ENCODE measurements at regions not wholly inside any gene's neighbourhood (a gene's known extent, or its start where the extent isn't known, plus 50 kb on each side); places are given as distances from the start of the nearest gene placed in this dataset.
"Not testable (repeated sequence)": the region's sequence is repeated elsewhere in the genome, so short reads cannot be mapped to it uniquely, and the experiment has no call there.

GRCh38 chr1:194968916-194969315 is 1639.3 kb downstream of the KCNT2 start:
- DNase-seq (ENCODE audit: low read depth in 1 of 2, low spot score in 1 of 2) = no peak

DNA sequence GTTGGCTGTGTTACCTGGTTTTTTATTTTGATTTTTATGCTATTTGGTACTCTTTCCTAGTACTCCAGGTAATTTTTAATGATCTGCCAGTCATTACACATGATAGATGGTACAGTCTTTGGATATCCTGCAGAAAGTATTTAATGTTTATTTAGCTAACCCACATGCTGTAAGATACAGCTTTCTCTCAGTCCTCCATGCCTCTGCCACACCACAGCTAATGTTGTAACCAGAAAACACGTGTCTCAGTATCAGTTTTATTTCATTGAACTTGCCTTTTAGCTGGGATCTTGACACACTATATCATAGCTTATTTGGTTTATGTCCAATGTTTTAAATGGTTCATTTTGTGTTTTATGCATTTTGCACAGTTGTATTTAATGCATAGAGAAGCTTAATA is 1648.4 kb downstream of the KCNT2 start:
- no peak for DNase-seq (ENCODE audit: low read depth in 1 of 2, low spot score in 1 of 2)

- no peak for DNase-seq (ENCODE audit: low read depth in 1 of 2, low spot score in 1 of 2)
Observed at GRCh38 chr1:194952171-194952570, 1656.1 kb downstream of the KCNT2 start.

DNA sequence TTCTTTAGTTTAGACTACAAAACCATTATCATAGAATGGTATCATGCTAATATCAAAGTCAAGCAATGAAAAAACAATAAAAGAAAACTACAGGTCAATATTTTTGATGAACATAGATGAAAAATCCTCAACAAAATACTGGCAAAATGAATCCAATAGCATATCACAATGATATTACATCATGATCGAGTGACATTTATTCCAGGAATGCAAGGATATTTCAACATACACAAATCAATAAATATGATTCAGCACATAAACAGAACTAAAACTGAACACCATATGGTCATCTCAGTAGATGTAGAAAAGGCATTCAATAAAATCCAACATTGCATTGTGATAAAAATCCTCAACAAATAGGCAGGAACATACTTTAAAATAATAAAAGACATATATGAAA is 1657.7 kb downstream of the KCNT2 start:
- no peak for DNase-seq (ENCODE audit: low read depth in 1 of 2, low spot score in 1 of 2)

GRCh38 chr1:194940336-194941030 is 1667.8 kb downstream of the KCNT2 start:
- DNase-seq (ENCODE audit: low read depth in 1 of 2, low spot score in 1 of 2) = no peak

DNA sequence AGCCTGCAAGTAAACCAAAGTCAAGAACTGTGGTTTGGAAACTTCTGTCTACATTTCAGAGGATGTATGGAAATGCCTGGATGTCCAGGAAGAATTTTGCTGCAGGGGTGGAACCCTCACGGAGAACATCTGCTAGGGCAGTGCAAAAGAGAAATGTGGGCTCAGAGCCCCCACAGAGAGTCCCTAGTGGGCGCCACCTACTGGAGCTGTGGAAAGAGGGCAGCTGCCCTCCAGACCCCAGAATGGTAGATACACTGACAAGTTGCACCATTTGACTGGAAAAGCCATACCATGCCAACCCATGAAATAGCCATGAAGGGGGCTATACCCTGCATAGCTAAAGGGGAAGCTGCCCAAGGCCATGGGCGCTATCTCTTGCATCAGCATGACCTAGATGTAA is 1672.4 kb downstream of the KCNT2 start:
- no peak for DNase-seq (ENCODE audit: low read depth in 1 of 2, low spot score in 1 of 2)

DNA sequence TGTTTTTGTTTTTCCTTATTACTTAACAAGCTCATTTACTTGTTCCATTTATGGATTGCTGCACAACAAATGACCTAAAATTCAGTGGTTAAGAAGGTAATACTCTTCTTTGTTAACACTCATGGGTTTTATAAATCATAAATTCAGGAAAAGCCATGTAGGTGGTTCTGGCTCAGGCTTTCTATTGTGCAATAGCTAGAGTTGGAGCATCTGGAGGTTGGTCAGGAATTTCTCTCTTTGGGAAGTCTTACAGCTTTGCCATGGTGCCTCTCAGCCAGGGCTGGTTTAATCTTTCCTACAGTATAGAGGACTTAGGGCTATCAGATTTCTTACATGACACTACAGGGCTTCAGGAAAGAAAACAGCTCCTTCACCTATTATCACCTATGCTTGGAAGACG is 1677.1 kb downstream of the KCNT2 start:
- no peak for DNase-seq (ENCODE audit: low read depth in 1 of 2, low spot score in 1 of 2)

DNA sequence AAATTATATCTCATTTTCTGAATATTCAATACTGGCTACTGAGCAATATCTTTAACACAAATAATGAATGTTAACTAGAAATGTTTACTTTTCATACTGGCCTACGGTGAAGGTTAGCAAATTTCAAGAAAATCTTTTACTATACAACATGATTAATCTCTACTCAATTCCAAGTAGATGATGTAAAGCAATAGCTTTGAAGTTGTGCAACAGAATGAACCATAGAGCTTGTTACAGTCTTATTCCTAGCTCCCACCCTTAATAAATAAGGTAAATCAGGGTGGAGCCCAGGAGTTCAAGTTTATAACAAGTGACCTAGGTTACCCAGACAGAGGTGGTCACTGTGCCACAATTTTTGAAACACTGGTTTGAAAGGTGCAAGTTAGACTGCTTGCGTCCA is 1678.1 kb downstream of the KCNT2 start:
- no peak for DNase-seq (ENCODE audit: low read depth in 1 of 2, low spot score in 1 of 2)

DNA sequence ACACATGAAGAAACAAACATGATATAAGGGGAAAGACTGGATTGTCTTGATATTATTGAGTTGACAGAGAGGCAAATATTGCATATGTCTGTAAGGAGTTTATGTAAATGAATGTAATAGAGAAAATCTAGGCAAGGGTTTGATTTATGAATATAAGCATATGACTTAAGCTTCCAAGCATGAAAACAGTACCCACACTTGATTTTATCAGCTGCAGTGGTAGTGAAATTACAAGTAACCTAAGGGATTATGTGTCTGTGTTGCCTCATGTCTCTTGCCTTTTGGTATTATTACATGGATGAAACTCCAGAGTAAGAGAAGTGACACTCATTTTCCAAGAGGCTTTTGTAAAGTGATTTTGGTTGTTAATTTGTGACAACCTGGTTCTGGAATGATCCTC is 1678.9 kb downstream of the KCNT2 start:
- DNase-seq (ENCODE audit: low read depth in 1 of 2, low spot score in 1 of 2) = no peak

DNA sequence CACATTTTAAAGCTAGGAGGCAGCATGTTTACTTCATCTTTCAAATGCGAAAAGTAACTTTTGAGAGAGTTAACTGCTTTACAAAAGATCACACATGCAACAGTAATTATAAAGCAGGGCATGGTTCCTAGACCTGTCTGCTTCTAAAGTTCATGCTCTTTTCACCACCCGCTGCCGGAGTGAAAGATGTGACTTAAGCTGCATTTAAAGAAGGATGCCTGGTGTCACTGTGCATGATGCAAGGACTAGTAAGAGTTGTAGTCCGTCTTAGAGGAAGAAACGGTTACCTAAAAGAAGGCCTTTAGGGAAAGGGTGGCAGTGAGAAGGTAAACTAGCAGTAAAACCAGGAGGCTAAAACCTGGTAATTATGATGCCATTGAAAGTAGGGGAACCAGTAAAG is 1689.1 kb downstream of the KCNT2 start:
- DNase-seq (ENCODE audit: low read depth in 1 of 2, low spot score in 1 of 2) = no peak

DNA sequence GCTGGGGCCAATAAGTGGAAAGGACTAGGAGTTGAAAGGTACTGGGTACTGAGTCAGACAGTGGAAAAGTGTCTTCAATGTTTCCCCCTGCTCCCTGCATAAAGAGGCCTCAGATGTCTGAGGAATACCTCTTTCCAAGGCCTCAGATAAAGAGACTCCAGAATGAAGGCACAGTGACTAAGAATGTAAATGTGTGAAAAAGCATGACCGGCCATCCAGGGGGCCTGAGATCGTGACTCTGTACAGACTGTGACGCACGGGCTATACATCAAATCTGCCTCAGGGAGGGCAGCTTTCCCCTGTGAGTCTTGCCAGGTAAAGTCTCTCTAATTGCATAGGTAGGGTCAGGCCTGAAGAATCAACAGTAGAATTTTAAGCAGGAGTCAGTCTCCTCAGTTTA is 1690.5 kb downstream of the KCNT2 start:
- DNase-seq (ENCODE audit: low read depth in 1 of 2, low spot score in 1 of 2) = no peak

DNA sequence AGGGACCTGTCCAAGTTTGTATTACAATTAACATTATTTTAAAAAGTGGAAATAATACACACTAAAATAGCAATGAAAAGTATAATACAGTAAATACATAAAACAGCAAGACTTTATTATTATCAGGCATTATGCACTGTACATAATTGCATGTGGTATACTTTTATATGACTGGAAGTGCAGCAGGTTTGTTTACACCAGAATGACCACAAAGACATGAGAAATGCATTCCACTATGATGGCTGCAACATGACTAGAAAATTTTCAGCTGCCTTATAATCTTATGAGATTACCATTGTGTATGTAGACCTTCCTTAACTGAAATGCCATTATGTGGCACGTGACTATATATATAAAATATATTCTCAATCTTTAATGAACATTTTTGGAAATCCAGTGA is 1699.6 kb downstream of the KCNT2 start:
- DNase-seq (ENCODE audit: low read depth in 1 of 2, low spot score in 1 of 2) = no peak

DNA sequence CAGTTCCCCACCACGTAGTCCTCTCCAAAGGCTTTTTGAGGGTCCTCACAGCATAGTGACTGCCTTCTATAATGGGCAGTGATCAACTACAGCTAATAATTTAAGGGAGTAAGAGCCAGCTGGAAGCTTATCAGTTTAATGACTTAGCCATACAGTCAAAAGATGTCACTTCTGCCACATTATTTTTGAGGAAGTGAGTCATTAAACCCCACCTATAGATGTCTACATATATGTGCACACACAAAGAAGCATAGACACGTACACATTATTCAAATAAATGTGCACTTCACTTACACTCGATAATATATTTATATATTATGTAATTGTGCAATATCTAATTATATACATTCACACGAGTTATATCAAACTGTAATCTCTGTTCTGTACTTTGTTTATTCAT is 1704.7 kb downstream of the KCNT2 start:
- DNase-seq (ENCODE audit: low read depth in 1 of 2, low spot score in 1 of 2) = no peak

DNA sequence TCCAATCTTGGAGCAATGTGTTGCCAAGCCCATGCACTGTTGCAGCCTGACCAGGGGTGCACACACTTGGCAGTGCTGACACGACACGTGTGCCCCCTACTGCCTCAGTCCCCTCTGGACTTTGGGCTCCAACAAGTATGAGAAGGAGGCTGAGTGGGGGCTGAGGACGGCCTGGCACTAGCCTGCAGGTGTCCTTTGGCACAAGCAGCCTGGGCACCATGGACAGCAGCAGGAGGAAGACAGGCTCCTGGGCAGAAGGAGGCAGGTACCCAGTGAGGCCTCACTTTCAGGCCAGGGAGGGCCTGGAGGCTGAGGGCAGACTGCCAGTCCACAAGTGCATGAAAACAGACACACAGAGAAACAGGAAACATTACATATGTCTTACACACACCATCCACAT is 1702.9 kb upstream of the B3GALT2 start:
- no peak for DNase-seq (ENCODE audit: low read depth in 1 of 2, low spot score in 1 of 2)

DNA sequence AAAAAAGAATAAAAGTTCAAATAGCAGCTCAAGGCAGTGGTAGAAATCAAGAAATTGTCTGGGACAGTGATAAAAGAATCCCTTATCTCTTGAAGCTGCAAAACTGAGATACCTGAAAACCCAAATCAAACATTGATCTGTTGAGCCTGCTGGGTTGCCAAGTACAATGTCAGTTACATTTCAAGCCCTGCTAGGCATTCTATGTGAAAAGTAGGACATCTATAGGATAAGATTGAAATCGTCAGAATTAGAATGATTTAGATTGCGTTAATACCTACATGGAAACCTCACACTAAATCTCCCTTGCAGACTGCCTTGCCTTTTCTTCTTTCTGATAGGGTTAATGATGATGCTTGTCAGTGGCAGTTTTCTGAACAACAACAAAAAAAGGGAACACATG is 1684.4 kb upstream of the B3GALT2 start:
- no peak for DNase-seq (ENCODE audit: low read depth in 1 of 2, low spot score in 1 of 2)

DNA sequence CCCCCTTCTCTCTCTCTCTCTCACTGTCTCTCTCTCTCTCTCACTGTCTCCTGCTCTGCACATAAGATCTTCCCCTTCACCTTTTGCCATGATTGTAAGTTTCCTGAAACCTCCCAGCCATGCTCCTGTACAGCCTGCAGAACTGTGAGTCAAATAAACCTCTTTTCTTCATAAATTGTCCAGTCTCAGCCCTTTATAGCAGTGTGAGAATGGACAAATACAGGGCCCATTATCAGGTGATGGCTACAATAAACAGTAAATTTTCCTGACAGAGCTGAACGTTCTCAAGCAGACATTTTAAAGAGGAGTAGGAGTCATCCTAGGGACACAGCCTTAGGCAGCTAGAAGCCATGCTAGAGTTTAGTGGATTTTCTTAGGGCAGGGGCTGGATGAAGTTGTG is 1679.7 kb upstream of the B3GALT2 start:
- DNase-seq (ENCODE audit: low read depth in 1 of 2, low spot score in 1 of 2) = no peak

DNA sequence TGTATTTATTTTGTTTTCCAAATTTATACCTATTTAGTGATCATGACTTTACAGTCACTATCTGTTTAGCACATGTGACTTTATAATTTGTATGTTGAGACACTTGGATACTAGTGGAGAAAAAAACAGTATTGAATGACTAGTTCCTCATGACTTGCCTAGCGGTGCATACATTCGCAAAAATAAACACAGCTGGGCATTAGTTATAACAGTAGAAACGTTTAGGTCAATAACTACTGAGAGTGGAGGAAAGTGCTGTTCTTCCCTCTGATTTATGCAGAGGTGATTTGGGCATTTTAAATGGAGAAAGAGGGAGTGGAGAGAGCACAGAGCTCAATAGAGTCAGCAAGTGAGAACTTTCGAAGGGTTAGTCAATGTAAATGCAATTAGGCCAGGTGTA is 1679.0 kb upstream of the B3GALT2 start:
- DNase-seq (ENCODE audit: low read depth in 1 of 2, low spot score in 1 of 2) = no peak

DNA sequence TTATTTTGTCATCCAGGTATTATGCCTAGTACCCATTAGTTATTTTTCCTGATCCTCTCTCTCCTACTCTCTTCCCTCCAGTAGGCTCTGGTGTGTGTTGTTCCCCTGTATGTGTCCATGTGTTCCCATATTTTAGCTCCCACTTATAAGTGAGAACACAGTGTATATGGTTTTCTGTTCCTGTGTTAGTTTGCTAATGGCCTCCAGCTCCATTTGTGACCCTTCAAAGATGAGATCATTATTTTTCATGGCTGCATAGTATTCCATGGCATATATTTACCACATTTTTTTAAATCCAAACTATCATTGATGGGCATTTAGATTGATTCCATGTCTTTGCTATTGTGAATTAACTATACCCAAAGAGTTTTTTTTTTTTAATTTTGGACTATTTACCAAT is 1675.7 kb upstream of the B3GALT2 start:
- no peak for DNase-seq (ENCODE audit: low read depth in 1 of 2, low spot score in 1 of 2)

DNA sequence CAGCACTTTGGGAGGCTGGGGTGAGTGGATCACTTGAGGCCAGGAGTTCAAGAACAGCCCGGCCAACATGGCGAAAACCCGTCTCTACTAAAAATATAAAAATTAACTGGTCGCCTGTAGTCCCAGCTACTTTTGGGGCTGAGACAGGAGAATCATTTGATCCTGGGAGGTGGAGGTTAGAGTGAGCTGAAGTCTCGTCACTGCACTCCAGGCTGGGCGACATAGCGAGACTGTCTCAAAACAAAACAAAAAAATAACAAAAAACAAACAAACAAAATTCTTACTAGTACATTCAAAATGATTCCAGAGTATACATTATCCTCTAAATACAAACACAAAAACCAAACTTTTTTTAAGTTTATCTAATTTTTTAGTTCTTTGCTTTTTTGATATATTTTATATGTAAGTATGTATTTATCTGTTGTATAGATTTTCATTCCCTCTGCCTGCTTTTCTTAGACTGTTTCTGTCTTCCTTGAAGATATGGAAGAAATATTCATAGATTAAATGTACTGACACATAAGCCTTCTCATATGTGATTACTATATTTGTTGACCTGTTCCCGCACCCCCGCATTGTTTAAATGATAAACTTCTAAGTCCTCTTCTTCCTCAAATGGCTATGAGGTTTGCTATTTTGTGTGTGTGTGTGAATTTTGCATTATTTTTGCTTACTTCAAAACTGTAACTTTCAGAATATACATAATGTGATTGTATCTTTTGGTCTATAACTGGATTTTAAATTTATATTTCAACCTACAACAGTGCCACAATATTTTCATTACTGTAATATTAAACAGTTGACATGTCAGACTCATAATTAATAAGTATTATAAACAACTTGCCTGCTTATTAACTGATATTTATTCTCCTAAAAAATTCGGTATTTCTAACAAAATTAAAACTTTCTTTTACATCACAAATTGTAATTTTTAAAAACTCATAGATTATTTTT is 1674.1 kb upstream of the B3GALT2 start:
- DNase-seq (ENCODE audit: low read depth in 1 of 2, low spot score in 1 of 2) = no peak

GRCh38 chr1:194859481-194860154 is 1673.2 kb upstream of the B3GALT2 start:
- DNase-seq (ENCODE audit: low read depth in 1 of 2, low spot score in 1 of 2) = not testable (repeated sequence)

GRCh38 chr1:194858811-194859480 is 1672.5 kb upstream of the B3GALT2 start:
- not testable (repeated sequence) for DNase-seq (ENCODE audit: low read depth in 1 of 2, low spot score in 1 of 2)
